ENCODE measurements at regions not wholly inside any gene's neighbourhood (a gene's known extent, or its start where the extent isn't known, plus 50 kb on each side); places are given as distances from the start of the nearest gene placed in this dataset.

- no peak for TF ChIP-seq CTCF (IDR thresholded peaks at IDR 0.05)
- no peak for TF ChIP-seq POLR2A (IDR thresholded peaks at IDR 0.05)
Measured at GRCh38 chr1:188611432-188611831, 1782.7 kb downstream of the PLA2G4A start.
